ENCODE measurements at regions not wholly inside any gene's neighbourhood (a gene's known extent, or its start where the extent isn't known, plus 50 kb on each side); places are given as distances from the start of the nearest gene placed in this dataset.

GRCh38 chr11:13859892-13860291 is 102.6 kb upstream of the SPON1 start:
- FAIRE-seq, result no peak
- peaks cover 3% of the 10 kb centered on the region for H3K27me3 ChIP-seq (ENCODE audit: control insufficient read depth, insufficient read depth, low read length)

GRCh38 chr11:13861411-13861810 is 101.1 kb upstream of the SPON1 start:
- Histone ChIP-seq H3K27me3 (ENCODE audit: control insufficient read depth, insufficient read depth, low read length) (no peaks in the 10 kb centered on the region), H3K4me3 (ENCODE audit: low read depth, low read length) (no peak overlapping the region), H3K36me3 (ENCODE audit: control insufficient read depth, insufficient read depth, low read length) (no peaks in the 10 kb centered on the region)
- no peak for DNase-seq (ENCODE audit: low read depth)
- no peak for TF ChIP-seq CTCF (IDR thresholded peaks at IDR 0.05; ENCODE audit: insufficient read depth, low read length, severe bottlenecking)
- no peak for FAIRE-seq

More at GRCh38 chr11:13859892-13860291, 102.6 kb upstream of the SPON1 start:
- Histone ChIP-seq H3K4me3 (ENCODE audit: low read depth, low read length) (no peak overlapping the region), H3K36me3 (ENCODE audit: control insufficient read depth, insufficient read depth, low read length) (no peaks in the 10 kb centered on the region)
- DNase-seq (ENCODE audit: low read depth), result no peak
- TF ChIP-seq CTCF (IDR thresholded peaks at IDR 0.05; ENCODE audit: insufficient read depth, low read length, severe bottlenecking), result no peak

- no peaks in the 10 kb centered on the region for H3K36me3 ChIP-seq (ENCODE audit: control insufficient read depth, insufficient read depth, low read length)
- no peak for DNase-seq (ENCODE audit: low read depth)
- no peak for TF ChIP-seq CTCF (IDR thresholded peaks at IDR 0.05; ENCODE audit: insufficient read depth, low read length, severe bottlenecking)
- no peaks in the 10 kb centered on the region for H3K27me3 ChIP-seq (ENCODE audit: control insufficient read depth, insufficient read depth, low read length)
- no peak overlapping the region for H3K4me3 ChIP-seq (ENCODE audit: low read depth, low read length)
- no peak for FAIRE-seq
Measured at GRCh38 chr11:13862845-13863392, 99.6 kb upstream of the SPON1 start.

- peak; percentile 69 for DNase-seq (ENCODE audit: low read depth)
- Histone ChIP-seq H3K4me3 (ENCODE audit: low read depth, low read length) (no peak overlapping the region), H3K27me3 (ENCODE audit: control insufficient read depth, insufficient read depth, low read length) (peaks cover 2% of the 10 kb centered on the region), H3K36me3 (ENCODE audit: control insufficient read depth, insufficient read depth, low read length) (no peaks in the 10 kb centered on the region)
- no peak for TF ChIP-seq CTCF (IDR thresholded peaks at IDR 0.05; ENCODE audit: insufficient read depth, low read length, severe bottlenecking)
- FAIRE-seq, result no peak
Measured at GRCh38 chr11:13868710-13869397, 93.7 kb upstream of the SPON1 start.

GRCh38 chr11:13869398-13869886 is 93.1 kb upstream of the SPON1 start:
- TF ChIP-seq CTCF (IDR thresholded peaks at IDR 0.05; ENCODE audit: insufficient read depth, low read length, severe bottlenecking), result no peak
- DNase-seq (ENCODE audit: low read depth), result no peak
- H3K4me3 ChIP-seq (ENCODE audit: low read depth, low read length), result no peak overlapping the region
- peaks cover 2% of the 10 kb centered on the region for H3K27me3 ChIP-seq (ENCODE audit: control insufficient read depth, insufficient read depth, low read length)
- FAIRE-seq, result no peak
- H3K36me3 ChIP-seq (ENCODE audit: control insufficient read depth, insufficient read depth, low read length), result no peaks in the 10 kb centered on the region

Data from bronchial epithelial cell (primary cell).